AG04449 (cell line): ENCODE measurements at regions not wholly inside any gene's neighbourhood (a gene's known extent, or its start where the extent isn't known, plus 50 kb on each side); places are given as distances from the start of the nearest gene placed in this dataset.

Source experiments
- CTCF ChIA-PET: fragments of 350-600 bp; formaldehyde crosslinking; extraction: SDS; loops from one replicate; lab custom pipeline; 2021; ENCODE audit warnings: antibody characterized with exemption; lab: Yijun Ruan, JAX
- POLR2A ChIA-PET: fragments of 400-600, 350-600 bp; formaldehyde crosslinking; extraction: SDS; loops from one replicate; lab custom pipeline; 2020; ENCODE audit warnings: antibody characterized with exemption, inconsistent platforms; lab: Yijun Ruan, JAX
- DNase-seq: peaks from one replicate; pipeline ENCODE4 v3.0.0-alpha.2; 2010; ENCODE audit warnings: low read depth, low spot score
- H3K4me3 ChIP-seq: 2 replicates; pipeline ENCODE4 v1.5.1; 2011; ENCODE audit warnings: low read depth, mild to moderate bottlenecking, control low read depth, low read length
- CTCF ChIP-seq: IDR thresholded peaks from one replicate; pipeline ENCODE4 v1.5.1; 2011; ENCODE audit warnings: mild to moderate bottlenecking, moderate library complexity, low read length, control low read depth, inconsistent platforms; ENCODE audit not compliant: insufficient read depth; ENCODE audit errors: missing control alignments

- ChIA-PET POLR2A (interaction anchor here (0.9 kb wide), 1 partner anchor 105 kb away, joined by 3 read pairs; no protein-coding TSS in a partner anchor), CTCF (interaction anchor here (0.8 to 4.9 kb wide), 8 partner anchors 9 to 275 kb away, joined by 3 to 28 read pairs (median 4); no protein-coding TSS in a partner anchor)
- H3K4me3 ChIP-seq = no peak overlapping the region
- TF ChIP-seq CTCF = no peak
- DNase-seq = no peak
Measured at GRCh38 chr11:62073061-62073460, 50.8 kb upstream of the INCENP start.

- ChIA-PET POLR2A (no interaction called here), CTCF (interaction anchor here (2.0 to 4.9 kb wide), 3 partner anchors 10 to 173 kb away, joined by 14 to 28 read pairs (median 22); no protein-coding TSS in a partner anchor)
- no peak overlapping the region for H3K4me3 ChIP-seq
- TF ChIP-seq CTCF = no peak
- DNase-seq = no peak
Measured at GRCh38 chr11:62071408-62071807, 52.4 kb upstream of the INCENP start.

- CTCF ChIA-PET = interaction anchor here (1.1 to 4.9 kb wide), 4 partner anchors 11 to 172 kb away, joined by 4 to 28 read pairs (median 10); no protein-coding TSS in a partner anchor
- POLR2A ChIA-PET = interaction anchor here (0.9 to 1.1 kb wide), 2 partner anchors 103 to 105 kb away, joined by 3 to 7 read pairs; partner anchors contain the start of gene FTH1
- H3K4me3 ChIP-seq = no peak overlapping the region
Measured at GRCh38 chr11:62069986-62070919, 53.6 kb upstream of the INCENP start.

GRCh38 chr11:62069374-62069773 is 54.4 kb upstream of the INCENP start:
- POLR2A ChIA-PET = no interaction called here
- no peak for DNase-seq
- CTCF ChIA-PET = interaction anchor here (2.0 to 4.9 kb wide), 3 partner anchors 12 to 171 kb away, joined by 14 to 28 read pairs (median 15); no protein-coding TSS in a partner anchor
- no peak for TF ChIP-seq CTCF
- H3K4me3 ChIP-seq = no peak overlapping the region

More at GRCh38 chr11:62069986-62070919, 53.6 kb upstream of the INCENP start:
- no peak for TF ChIP-seq CTCF
- DNase-seq = no peak

- no peak for TF ChIP-seq CTCF
- ChIA-PET POLR2A (no interaction called here), CTCF (interaction anchor here (1.4 to 2.2 kb wide), 2 partner anchors 14 to 39 kb away, joined by 5 to 15 read pairs; no protein-coding TSS in a partner anchor)
- no peak overlapping the region for H3K4me3 ChIP-seq
- DNase-seq = no peak
Measured at GRCh38 chr11:62068730-62069129, 55.1 kb upstream of the INCENP start.

- H3K4me3 ChIP-seq = no peak overlapping the region
- ChIA-PET CTCF (interaction anchor here (1.4 to 2.2 kb wide), 3 partner anchors 13 to 40 kb away, joined by 4 to 15 read pairs (median 5); no protein-coding TSS in a partner anchor), POLR2A (no interaction called here)
- no peak for DNase-seq
- TF ChIP-seq CTCF = no peak
Measured at GRCh38 chr11:62067741-62068140, 56.1 kb upstream of the INCENP start.
